ENCODE measurements at regions not wholly inside any gene's neighbourhood (a gene's known extent, or its start where the extent isn't known, plus 50 kb on each side); places are given as distances from the start of the nearest gene placed in this dataset.

GRCh38 chrX:7654316-7654715, 188.7 kb upstream of the VCX start:
- TF ChIP-seq CTCF (IDR thresholded peaks at IDR 0.05) (no peak), POLR2A (IDR thresholded peaks at IDR 0.05) (no peak), EP300 (IDR thresholded peaks at IDR 0.05) (no peak)
